HUES64 (cell line): ENCODE measurements at regions not wholly inside any gene's neighbourhood (a gene's known extent, or its start where the extent isn't known, plus 50 kb on each side); places are given as distances from the start of the nearest gene placed in this dataset.

ENCODE experiments used
- H3K27ac ChIP-seq: 2 replicates; pipeline ENCODE4 v1.7.0; 2013; ENCODE audit warnings: low read depth, low read length, inconsistent platforms
- H3K27me3 ChIP-seq: 2 replicates; pipeline ENCODE4 v1.6.1; 2013; ENCODE audit warnings: mild to moderate bottlenecking, low read length; ENCODE audit not compliant: insufficient read depth
- H3K36me3 ChIP-seq: 2 replicates; pipeline ENCODE4 v1.6.1; 2013; ENCODE audit warnings: mild to moderate bottlenecking, low read length; ENCODE audit not compliant: insufficient read depth
- H3K4me1 ChIP-seq: 2 replicates; pipeline ENCODE4 v1.6.1; 2013; ENCODE audit warnings: mild to moderate bottlenecking, low read length, moderate library complexity; ENCODE audit not compliant: insufficient read depth
- H3K4me3 ChIP-seq: 2 replicates; pipeline ENCODE4 v1.5.1; 2013; ENCODE audit warnings: mild to moderate bottlenecking, low read length, moderate library complexity
- H3K9ac ChIP-seq: 2 replicates; pipeline ENCODE4 v1.6.1; 2013; ENCODE audit warnings: mild to moderate bottlenecking, low read depth, low read length
- H3K9me3 ChIP-seq: 2 replicates; pipeline ENCODE4 v1.6.1; 2013; ENCODE audit warnings: low read depth, low read length; ENCODE audit not compliant: insufficient read depth
- WGBS: fragments of 150-250, 120-280 bp; methylation state at CpG from one replicate; pipeline ENCODE4 v1.1.7; 2013; ENCODE audit warnings: missing lambda C conversion rate; 5-methylcytosine and 5-hydroxymethylcytosine counted together

- H3K4me3 ChIP-seq, result no peak overlapping the region
- WGBS, result 91% methylated on average over 3 of the region's 3 CpGs
- no peaks in the 10 kb centered on the region for H3K36me3 ChIP-seq
- no peak overlapping the region for H3K27ac ChIP-seq
- H3K4me1 ChIP-seq, result no peaks in the 10 kb centered on the region
- no peaks in the 10 kb centered on the region for H3K27me3 ChIP-seq
- no peaks in the 10 kb centered on the region for H3K9me3 ChIP-seq
- H3K9ac ChIP-seq, result no peak overlapping the region
These were observed 903.7 kb downstream of the ADGRL2 start for GRCh38 chr1:82704393-82704792.

GRCh38 chr1:82703951-82704350 lies 903.2 kb downstream of the ADGRL2 start:
- no peaks in the 10 kb centered on the region for H3K36me3 ChIP-seq
- H3K4me3 ChIP-seq, result no peak overlapping the region
- H3K27me3 ChIP-seq, result no peaks in the 10 kb centered on the region
- H3K27ac ChIP-seq, result no peak overlapping the region
- H3K4me1 ChIP-seq, result no peaks in the 10 kb centered on the region
- H3K9me3 ChIP-seq, result no peaks in the 10 kb centered on the region
- H3K9ac ChIP-seq, result no peak overlapping the region

GRCh38 chr1:82700476-82700875 lies 899.7 kb downstream of the ADGRL2 start:
- Histone ChIP-seq H3K4me1 (no peaks in the 10 kb centered on the region), H3K27ac (no peak overlapping the region), H3K9me3 (no peaks in the 10 kb centered on the region), H3K4me3 (no peak overlapping the region), H3K27me3 (no peaks in the 10 kb centered on the region), H3K36me3 (no peaks in the 10 kb centered on the region), H3K9ac (no peak overlapping the region)
- WGBS, result 90% methylated on average over 5 of the region's 5 CpGs

- H3K4me1 ChIP-seq, result no peaks in the 10 kb centered on the region
- 93% methylated on average over 8 of the region's 8 CpGs for WGBS
- H3K27ac ChIP-seq, result no peak overlapping the region
- no peaks in the 10 kb centered on the region for H3K9me3 ChIP-seq
- no peak overlapping the region for H3K9ac ChIP-seq
- no peaks in the 10 kb centered on the region for H3K27me3 ChIP-seq
- no peaks in the 10 kb centered on the region for H3K36me3 ChIP-seq
- H3K4me3 ChIP-seq, result no peak overlapping the region
These were observed 897.2 kb downstream of the ADGRL2 start for GRCh38 chr1:82697965-82698364.

GRCh38 chr1:82695443-82695842 lies 894.7 kb downstream of the ADGRL2 start:
- no peak overlapping the region for H3K27ac ChIP-seq
- WGBS, result 100% methylated on average over 1 of the region's 2 CpGs
- no peaks in the 10 kb centered on the region for H3K27me3 ChIP-seq
- H3K36me3 ChIP-seq, result no peaks in the 10 kb centered on the region
- no peaks in the 10 kb centered on the region for H3K4me1 ChIP-seq
- H3K4me3 ChIP-seq, result no peak overlapping the region
- H3K9me3 ChIP-seq, result peaks cover 2% of the 10 kb centered on the region; the same call in 1 of the 2 replicates
- H3K9ac ChIP-seq, result no peak overlapping the region

GRCh38 chr1:82690411-82690810 lies 889.7 kb downstream of the ADGRL2 start:
- Histone ChIP-seq H3K27ac (no peak overlapping the region), H3K27me3 (no peaks in the 10 kb centered on the region), H3K36me3 (no peaks in the 10 kb centered on the region), H3K9ac (no peak overlapping the region), H3K4me3 (no peak overlapping the region), H3K9me3 (peaks cover 20% of the 10 kb centered on the region), H3K4me1 (no peaks in the 10 kb centered on the region)
- 100% methylated on average over 1 of the region's 1 CpG for WGBS

GRCh38 chr1:82689217-82689616 lies 888.5 kb downstream of the ADGRL2 start:
- no peaks in the 10 kb centered on the region for H3K36me3 ChIP-seq
- no peak overlapping the region for H3K9ac ChIP-seq
- H3K4me1 ChIP-seq, result no peaks in the 10 kb centered on the region
- no peaks in the 10 kb centered on the region for H3K27me3 ChIP-seq
- no peak overlapping the region for H3K27ac ChIP-seq
- 90% methylated on average over 4 of the region's 4 CpGs for WGBS
- no peak overlapping the region for H3K4me3 ChIP-seq
- peaks cover 20% of the 10 kb centered on the region for H3K9me3 ChIP-seq

- Histone ChIP-seq H3K27me3 (no peaks in the 10 kb centered on the region), H3K4me3 (no peak overlapping the region), H3K9ac (no peak overlapping the region), H3K4me1 (no peaks in the 10 kb centered on the region), H3K9me3 (peaks cover 20% of the 10 kb centered on the region), H3K36me3 (no peaks in the 10 kb centered on the region), H3K27ac (no peak overlapping the region)
These were observed 886.0 kb downstream of the ADGRL2 start for GRCh38 chr1:82686774-82687173.

- Histone ChIP-seq H3K9me3 (no peaks in the 10 kb centered on the region), H3K36me3 (no peaks in the 10 kb centered on the region), H3K27me3 (no peaks in the 10 kb centered on the region), H3K4me1 (peaks cover 8% of the 10 kb centered on the region), H3K27ac (no peak overlapping the region), H3K4me3 (no peak overlapping the region), H3K9ac (no peak overlapping the region)
- 53% methylated on average over 1 of the region's 1 CpG for WGBS
These were observed 846.2 kb downstream of the ADGRL2 start for GRCh38 chr1:82646888-82647287.

- H3K9ac ChIP-seq, result no peak overlapping the region
- peaks cover 8% of the 10 kb centered on the region for H3K4me1 ChIP-seq
- no peaks in the 10 kb centered on the region for H3K36me3 ChIP-seq
- no peaks in the 10 kb centered on the region for H3K27me3 ChIP-seq
- no peak overlapping the region for H3K27ac ChIP-seq
- H3K9me3 ChIP-seq, result no peaks in the 10 kb centered on the region
- H3K4me3 ChIP-seq, result no peak overlapping the region
These were observed 845.6 kb downstream of the ADGRL2 start for GRCh38 chr1:82646336-82646735.

- no peaks in the 10 kb centered on the region for H3K9me3 ChIP-seq
- WGBS, result 89% methylated on average over 3 of the region's 5 CpGs
- no peak overlapping the region for H3K27ac ChIP-seq
- peaks cover 8% of the 10 kb centered on the region for H3K4me1 ChIP-seq
- H3K36me3 ChIP-seq, result no peaks in the 10 kb centered on the region
- no peak overlapping the region for H3K4me3 ChIP-seq
- no peaks in the 10 kb centered on the region for H3K27me3 ChIP-seq
- no peak overlapping the region for H3K9ac ChIP-seq
These were observed 843.6 kb downstream of the ADGRL2 start for GRCh38 chr1:82644186-82644915.

- no peaks in the 10 kb centered on the region for H3K36me3 ChIP-seq
- no peak overlapping the region for H3K27ac ChIP-seq
- H3K9me3 ChIP-seq, result no peaks in the 10 kb centered on the region
- no peaks in the 10 kb centered on the region for H3K27me3 ChIP-seq
- WGBS, result 100% methylated on average over 1 of the region's 1 CpG
- H3K9ac ChIP-seq, result no peak overlapping the region
- no peak overlapping the region for H3K4me3 ChIP-seq
- no peaks in the 10 kb centered on the region for H3K4me1 ChIP-seq
These were observed 839.6 kb downstream of the ADGRL2 start for GRCh38 chr1:82640352-82640751.
